ENCODE measurements at regions not wholly inside any gene's neighbourhood (a gene's known extent, or its start where the extent isn't known, plus 50 kb on each side); places are given as distances from the start of the nearest gene placed in this dataset.
"Not testable (repeated sequence)": the region's sequence is repeated elsewhere in the genome, so short reads cannot be mapped to it uniquely, and the experiment has no call there.

- TF ChIP-seq, protein P1, sequence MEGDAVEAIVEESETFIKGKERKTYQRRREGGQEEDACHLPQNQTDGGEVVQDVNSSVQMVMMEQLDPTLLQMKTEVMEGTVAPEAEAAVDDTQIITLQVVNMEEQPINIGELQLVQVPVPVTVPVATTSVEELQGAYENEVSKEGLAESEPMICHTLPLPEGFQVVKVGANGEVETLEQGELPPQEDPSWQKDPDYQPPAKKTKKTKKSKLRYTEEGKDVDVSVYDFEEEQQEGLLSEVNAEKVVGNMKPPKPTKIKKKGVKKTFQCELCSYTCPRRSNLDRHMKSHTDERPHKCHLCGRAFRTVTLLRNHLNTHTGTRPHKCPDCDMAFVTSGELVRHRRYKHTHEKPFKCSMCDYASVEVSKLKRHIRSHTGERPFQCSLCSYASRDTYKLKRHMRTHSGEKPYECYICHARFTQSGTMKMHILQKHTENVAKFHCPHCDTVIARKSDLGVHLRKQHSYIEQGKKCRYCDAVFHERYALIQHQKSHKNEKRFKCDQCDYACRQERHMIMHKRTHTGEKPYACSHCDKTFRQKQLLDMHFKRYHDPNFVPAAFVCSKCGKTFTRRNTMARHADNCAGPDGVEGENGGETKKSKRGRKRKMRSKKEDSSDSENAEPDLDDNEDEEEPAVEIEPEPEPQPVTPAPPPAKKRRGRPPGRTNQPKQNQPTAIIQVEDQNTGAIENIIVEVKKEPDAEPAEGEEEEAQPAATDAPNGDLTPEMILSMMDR (IDR thresholded peaks at IDR 0.05; ENCODE audit: borderline replicate concordance, control extremely low read depth, extremely low read depth, insufficient read depth, missing control alignments), result no peak
- no peak for DNase-seq (ENCODE audit: low spot score)
- in situ Hi-C loops (cut with MboI; ENCODE audit: low sequenced_read_pairs, unreplicated experiment), result no loop called here
Observed at GRCh38 chr11:29612423-29612822, 404.4 kb downstream of the KCNA4 start.

- DNase-seq (ENCODE audit: low spot score), result no peak
- TF ChIP-seq, protein P1 (IDR thresholded peaks at IDR 0.05; ENCODE audit: borderline replicate concordance, control extremely low read depth, extremely low read depth, insufficient read depth, missing control alignments), result no peak
- in situ Hi-C loops (cut with MboI; ENCODE audit: low sequenced_read_pairs, unreplicated experiment), result no loop called here
Observed at GRCh38 chr11:29606330-29607031, 410.3 kb downstream of the KCNA4 start.

- in situ Hi-C loops (cut with MboI; ENCODE audit: low sequenced_read_pairs, unreplicated experiment); DNase-seq (ENCODE audit: low spot score): not testable (repeated sequence)
Observed at GRCh38 chr11:29600151-29600575, 416.7 kb downstream of the KCNA4 start.

DNA sequence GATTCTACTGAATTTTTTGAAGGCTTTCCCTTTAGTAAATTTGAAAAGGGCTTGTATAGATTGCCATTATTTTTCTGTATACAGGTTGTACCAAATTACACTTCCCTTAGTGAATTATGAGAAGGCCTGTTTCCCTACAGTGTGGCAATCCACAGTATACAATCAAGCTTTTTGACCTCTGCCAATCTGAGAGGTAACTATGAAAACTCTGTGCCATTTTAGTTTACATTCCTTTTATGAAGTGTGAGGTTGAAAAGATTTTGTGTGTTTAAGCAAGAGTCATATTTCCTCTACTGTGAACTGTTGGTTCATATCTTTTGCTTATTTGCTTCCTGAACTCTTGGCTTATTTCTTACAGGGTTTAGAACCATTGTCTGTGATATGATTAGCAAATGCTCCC lies 432.5 kb downstream of the KCNA4 start:
- TF ChIP-seq, protein P1 (IDR thresholded peaks at IDR 0.05; ENCODE audit: borderline replicate concordance, control extremely low read depth, extremely low read depth, insufficient read depth, missing control alignments), result no peak
- in situ Hi-C loops (cut with MboI; ENCODE audit: low sequenced_read_pairs, unreplicated experiment), result no loop called here
- no peak for DNase-seq (ENCODE audit: low spot score)

GRCh38 chr11:29578806-29579205 lies 438.0 kb downstream of the KCNA4 start:
- in situ Hi-C loops (cut with MboI; ENCODE audit: low sequenced_read_pairs, unreplicated experiment), result no loop called here
- DNase-seq (ENCODE audit: low spot score), result no peak
- TF ChIP-seq, protein P1 (IDR thresholded peaks at IDR 0.05; ENCODE audit: borderline replicate concordance, control extremely low read depth, extremely low read depth, insufficient read depth, missing control alignments), result no peak

DNA sequence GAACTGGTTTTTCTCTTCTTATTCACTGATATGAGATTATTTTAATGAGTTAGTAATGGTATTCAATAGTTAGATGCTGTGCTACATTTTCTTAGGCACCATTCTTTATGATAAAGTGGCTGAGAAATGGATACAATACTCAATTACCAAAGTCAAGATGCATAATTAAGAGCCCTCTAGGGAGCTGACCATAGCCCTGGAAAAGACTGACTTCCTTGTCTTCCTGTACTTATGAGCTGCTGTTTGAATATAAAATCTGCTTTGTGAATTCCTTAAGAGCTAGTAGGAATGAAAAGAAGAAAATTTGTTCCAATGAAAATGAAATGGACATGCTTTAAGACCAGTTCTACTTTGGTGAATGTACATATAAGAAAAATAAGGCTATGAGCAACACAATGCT lies 452.3 kb downstream of the KCNA4 start:
- no peak for DNase-seq (ENCODE audit: low spot score)
- in situ Hi-C loops (cut with MboI; ENCODE audit: low sequenced_read_pairs, unreplicated experiment), result no loop called here
- TF ChIP-seq, protein P1 (IDR thresholded peaks at IDR 0.05; ENCODE audit: borderline replicate concordance, control extremely low read depth, extremely low read depth, insufficient read depth, missing control alignments), result no peak

DNA sequence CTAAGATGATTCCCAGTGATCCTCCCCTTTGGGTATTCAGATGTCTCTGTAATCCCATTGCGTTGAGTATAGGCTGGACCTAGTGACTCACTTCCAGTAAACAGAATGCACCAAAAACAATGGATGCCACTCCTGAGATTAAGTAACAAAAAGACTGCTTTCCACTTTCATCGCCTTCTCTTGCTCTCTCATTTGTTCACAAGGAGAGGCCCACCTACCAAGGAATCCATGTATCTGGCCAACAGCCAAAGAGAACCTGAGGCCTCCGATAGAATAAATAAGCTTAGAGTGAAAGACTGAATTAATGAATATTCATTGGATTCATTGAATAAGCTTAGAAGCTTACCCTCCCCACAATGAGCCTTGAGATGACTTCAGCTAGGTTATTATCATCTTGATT lies 454.6 kb downstream of the KCNA4 start:
- DNase-seq (ENCODE audit: low spot score), result no peak
- in situ Hi-C loops (cut with MboI; ENCODE audit: low sequenced_read_pairs, unreplicated experiment), result no loop called here
- TF ChIP-seq, protein P1 (IDR thresholded peaks at IDR 0.05; ENCODE audit: borderline replicate concordance, control extremely low read depth, extremely low read depth, insufficient read depth, missing control alignments), result no peak

All from GM13976 (cell line).